GM19099 (cell line): ENCODE measurements at regions not wholly inside any gene's neighbourhood (a gene's known extent, or its start where the extent isn't known, plus 50 kb on each side); places are given as distances from the start of the nearest gene placed in this dataset.

Experiments
- POLR2A ChIP-seq: IDR thresholded peaks from 3 replicates; pipeline ENCODE4 v1.6.1; 2011; ENCODE audit warnings: low read depth; ENCODE audit not compliant: insufficient read length; ENCODE audit errors: extremely low read depth

GRCh38 chr14:105894125-105894977 is 368.0 kb downstream of the TMEM121 start:
- TF ChIP-seq POLR2A, result no peak

GRCh38 chr14:105894978-105895881 is 368.8 kb downstream of the TMEM121 start:
- TF ChIP-seq POLR2A, result no peak

- no peak for TF ChIP-seq POLR2A
Measured at GRCh38 chr14:105897725-105898113, 371.3 kb downstream of the TMEM121 start.

- no peak for TF ChIP-seq POLR2A
Measured at GRCh38 chr14:105898482-105899010, 372.2 kb downstream of the TMEM121 start.

GRCh38 chr14:105899071-105899641 is 372.8 kb downstream of the TMEM121 start:
- no peak for TF ChIP-seq POLR2A

GRCh38 chr14:105899657-105900397 is 373.4 kb downstream of the TMEM121 start:
- TF ChIP-seq POLR2A, result no peak

- no peak for TF ChIP-seq POLR2A
Measured at GRCh38 chr14:105900398-105901160, 374.2 kb downstream of the TMEM121 start.

- TF ChIP-seq POLR2A, result no peak
Measured at GRCh38 chr14:105901226-105901625, 374.8 kb downstream of the TMEM121 start.

GRCh38 chr14:105902131-105902898 is 375.9 kb downstream of the TMEM121 start:
- no peak for TF ChIP-seq POLR2A

GRCh38 chr14:105903971-105904370 is 377.6 kb downstream of the TMEM121 start:
- no peak for TF ChIP-seq POLR2A

GRCh38 chr14:105904379-105904778 is 378.0 kb downstream of the TMEM121 start:
- TF ChIP-seq POLR2A, result no peak

GRCh38 chr14:105905456-105905855 is 379.1 kb downstream of the TMEM121 start:
- no peak for TF ChIP-seq POLR2A

- no peak for TF ChIP-seq POLR2A
Measured at GRCh38 chr14:105907276-105907675, 380.9 kb downstream of the TMEM121 start.
